HG03432 (cell line): ENCODE measurements at regions not wholly inside any gene's neighbourhood (a gene's known extent, or its start where the extent isn't known, plus 50 kb on each side); places are given as distances from the start of the nearest gene placed in this dataset.

Experiments
- ATAC-seq: cut with Tn5 transposase; IDR thresholded peaks from one replicate; pipeline ENCODE4 v1.9.1; 2021; ENCODE audit warnings: mild to moderate bottlenecking, moderate library complexity; ENCODE audit not compliant: unreplicated experiment

DNA sequence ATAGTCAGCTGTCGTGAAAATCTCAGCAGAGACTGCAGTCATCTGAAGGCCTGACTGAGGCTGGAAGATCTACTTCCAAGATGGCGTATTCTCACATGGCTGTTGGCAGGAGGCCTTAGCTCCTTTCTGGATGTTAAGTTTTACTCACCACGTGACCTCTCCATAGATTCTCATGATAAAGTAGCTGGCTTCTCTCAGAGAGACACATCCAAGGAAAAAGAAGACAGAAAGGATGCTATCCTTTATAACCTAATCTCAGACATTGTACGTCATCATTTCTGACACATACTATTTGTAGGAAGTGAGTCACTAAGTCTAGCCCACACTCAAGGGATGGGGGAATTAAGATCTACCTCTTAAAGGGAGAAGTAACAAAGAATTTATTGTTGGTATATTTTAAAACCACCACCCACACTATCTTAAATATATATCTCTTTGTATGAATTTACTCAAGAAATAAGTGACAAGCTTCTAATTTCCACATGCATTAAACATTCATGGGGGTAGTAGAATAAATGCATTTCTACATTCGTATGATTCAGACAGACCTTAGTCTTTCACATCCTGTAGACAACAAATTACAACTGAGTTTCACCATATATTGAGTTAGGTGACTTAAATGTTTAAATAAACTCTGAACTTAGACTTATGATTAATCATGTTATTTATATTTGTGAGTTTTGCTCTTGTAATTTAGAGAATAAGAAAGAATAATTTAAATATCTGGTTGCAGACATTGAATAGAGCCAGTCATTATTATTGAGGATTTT, 411.0 kb downstream of the LRIG3 start:
- no peak for ATAC-seq

DNA sequence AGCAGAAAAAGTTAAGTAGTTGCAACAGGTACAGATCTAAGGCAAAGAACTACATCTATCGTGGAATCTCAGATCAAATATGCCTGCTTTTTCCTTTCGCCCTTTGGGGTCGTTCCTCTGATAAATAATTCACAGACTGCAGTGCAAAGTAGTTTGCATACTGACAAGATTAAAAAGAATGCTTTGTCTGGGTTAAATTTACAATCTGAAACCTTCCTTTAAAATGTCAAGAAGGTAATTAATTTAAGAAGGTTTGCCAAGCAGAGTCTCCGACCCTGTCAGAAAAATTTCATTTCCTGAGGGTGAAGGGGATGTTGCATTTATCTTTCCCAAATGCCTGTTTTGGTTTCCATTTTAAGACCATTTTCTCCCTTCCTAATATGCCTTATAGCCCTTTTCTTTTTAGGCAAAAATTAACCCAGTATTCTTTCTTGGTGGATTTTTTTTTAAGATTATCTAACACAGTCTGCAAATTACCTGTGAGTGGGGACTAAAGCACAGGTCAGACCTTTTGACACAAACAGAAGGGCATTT, 406.9 kb downstream of the LRIG3 start:
- no peak for ATAC-seq

DNA sequence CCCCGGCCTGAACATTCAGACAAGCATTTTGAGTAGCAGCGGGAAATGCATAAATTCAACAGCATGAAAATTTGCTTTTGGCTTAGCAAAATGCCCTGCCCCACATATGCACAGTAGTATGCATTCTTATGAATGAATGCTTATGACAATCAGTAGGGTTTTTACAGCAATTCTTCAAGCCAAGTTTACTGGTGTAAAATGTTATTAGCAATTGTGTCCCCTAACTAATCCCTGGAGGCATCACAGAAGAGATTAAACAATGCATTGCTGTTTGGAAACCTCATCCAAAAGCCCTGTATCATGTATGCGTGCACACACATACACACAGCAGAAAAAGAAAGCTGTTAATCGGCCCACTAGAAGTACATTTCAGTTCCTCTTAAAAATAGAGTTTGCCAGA, 406.5 kb downstream of the LRIG3 start:
- no peak for ATAC-seq

DNA sequence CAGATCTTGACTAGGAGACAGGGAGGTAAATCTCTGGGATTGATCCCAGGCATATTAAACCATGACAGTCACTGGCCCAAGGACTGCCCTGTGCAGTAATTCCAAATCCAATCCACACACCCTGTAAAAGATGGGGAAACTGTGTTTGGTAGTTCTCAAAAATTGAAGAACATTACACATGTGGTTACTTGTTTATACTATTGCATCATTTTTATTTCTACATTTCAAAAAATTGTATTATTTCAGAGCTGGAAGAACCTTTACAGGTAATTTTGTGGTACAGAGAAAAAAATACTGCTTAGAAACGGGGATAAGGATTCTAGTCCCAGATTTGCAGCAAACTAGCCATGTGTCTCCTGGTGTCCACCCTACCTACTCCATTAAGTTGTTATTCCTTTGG, 400.5 kb downstream of the LRIG3 start:
- no peak for ATAC-seq

DNA sequence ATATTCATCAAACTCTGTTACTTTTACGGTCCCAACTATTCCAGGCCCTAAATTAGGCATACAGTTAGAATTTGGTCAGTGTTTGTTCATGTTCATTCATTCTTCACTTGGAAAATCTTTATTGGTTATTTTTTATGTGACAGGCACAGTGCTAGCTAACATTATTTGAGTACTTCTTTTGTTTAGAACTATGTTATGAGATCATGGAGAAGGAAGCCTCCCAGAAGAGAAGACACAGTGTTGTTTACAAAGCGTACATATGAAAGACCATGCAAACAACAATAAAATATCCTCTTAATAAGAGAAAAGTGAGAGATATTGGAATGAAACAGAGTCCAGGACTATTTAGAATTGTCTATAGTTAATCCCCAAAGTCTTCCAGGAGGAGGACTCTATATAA, 399.2 kb downstream of the LRIG3 start:
- no peak for ATAC-seq

DNA sequence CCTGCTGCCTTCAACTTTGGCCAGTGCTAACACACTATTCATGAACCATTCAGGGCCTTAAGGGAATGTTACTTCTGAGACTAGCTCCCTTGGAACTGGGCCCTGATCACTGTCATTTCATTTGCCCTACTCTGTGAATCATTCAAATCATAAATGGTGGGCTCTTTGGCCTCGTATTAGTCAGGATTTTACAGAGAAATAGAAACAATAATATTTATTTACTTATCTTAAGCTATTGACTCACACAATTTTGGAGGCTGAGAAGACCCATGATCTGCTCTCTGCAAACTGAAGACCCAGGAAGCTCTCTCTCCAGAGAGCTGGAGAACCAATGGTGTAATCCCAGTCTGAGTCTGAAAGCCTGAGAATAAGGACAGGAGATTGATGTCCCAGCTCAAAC, 398.5 kb downstream of the LRIG3 start:
- ATAC-seq = no peak

DNA sequence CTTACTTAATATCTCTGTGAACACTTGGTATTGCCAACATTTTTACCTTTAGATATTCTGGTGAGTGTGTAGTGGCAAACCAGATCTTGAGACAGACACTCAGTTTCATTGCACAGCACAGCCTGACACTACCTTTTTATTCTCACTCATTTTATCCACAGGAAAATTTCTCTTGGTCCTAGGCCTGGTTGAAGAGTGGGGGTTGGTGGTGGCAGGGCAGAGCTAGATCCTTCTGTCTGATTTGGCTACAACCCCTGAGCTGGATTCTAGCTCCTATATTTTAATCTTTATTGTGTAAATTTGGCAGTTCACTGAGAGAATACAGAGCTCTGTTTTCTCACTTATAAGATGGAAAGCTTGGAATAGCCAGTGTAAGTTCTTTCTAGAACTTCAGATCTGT, 396.9 kb downstream of the LRIG3 start:
- no peak for ATAC-seq

DNA sequence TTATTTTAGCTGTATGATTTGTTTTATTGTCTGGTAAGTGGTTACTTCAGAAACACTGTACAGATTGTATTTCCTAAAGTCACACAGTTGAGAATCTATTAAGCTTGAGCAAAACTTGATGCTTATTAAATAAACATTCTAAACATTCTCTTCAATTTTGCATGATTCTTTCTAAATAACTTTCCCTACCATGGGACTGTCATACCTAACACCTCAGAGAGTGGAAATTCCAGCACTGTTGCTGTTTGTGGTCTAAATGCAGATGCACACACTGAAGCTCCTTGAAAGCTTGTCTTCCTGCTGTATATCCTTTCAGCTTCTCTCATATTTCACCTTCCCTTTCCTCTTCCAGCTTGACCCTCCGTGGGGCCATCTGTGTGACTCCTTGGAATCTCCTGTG, 392.0 kb downstream of the LRIG3 start:
- no peak for ATAC-seq

DNA sequence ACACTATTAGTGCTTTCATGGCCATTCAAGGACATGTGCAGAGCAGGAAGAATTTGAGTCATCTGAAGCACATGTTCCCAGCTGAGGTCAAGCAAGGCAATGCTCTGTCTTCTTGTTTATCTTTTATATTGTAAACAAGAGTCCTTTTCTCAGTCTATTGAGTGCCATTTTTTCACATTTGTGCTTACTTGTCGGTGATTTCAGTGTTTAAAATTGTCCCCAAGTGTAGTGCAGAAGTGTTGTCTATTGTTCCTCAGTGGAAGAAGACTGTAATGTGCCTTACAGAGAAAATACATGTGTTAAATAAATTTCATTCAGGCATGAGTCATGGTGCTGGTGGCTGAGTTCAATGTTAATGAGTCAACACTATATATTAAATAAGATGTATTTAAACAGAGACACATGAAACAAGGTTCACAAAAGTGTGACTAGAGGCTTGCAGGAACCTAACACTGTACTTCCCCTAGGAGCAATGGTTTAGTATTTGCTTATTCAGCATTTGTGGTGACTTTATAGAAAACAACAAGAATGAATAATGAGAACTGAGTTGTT, 391.1 kb downstream of the LRIG3 start:
- no peak for ATAC-seq

DNA sequence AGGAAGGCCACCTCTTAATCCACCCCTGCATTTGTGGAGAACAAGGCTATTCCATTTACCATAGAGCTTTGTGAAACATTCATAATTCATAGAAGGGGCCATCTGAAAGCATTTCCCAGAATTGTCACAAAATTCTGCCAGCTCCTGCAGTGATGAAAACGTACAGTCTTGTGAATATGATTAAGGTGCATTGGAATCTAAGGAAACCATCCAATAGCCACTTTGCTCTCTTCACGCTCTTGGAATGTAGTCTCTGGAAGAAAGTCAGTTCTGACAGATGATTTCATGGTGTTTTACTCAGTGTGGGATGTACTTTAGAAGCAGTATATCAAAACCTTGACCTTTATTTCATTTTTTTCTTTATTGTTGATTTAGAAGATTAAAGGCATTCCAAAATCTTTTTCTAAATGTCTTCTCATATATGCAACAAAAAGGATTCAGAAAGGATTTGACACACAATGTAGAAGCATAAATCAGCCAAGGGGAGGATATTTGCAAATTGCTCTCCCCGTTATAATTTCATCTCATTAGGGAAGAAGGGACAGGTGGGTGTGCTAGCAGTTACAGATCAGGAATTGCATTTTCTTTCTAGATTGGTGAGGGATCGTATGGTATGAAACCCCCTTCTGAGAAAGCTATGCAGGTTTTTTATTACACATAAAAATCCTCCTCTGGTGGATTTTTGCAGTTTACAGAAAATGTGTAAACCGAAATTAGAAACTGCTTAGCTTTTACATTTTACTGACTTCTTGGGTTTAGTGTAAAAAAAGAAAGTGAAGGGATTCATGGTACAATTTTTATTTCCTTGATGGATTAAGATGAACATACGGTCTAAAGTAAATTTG, 390.2 kb downstream of the LRIG3 start:
- ATAC-seq = no peak

DNA sequence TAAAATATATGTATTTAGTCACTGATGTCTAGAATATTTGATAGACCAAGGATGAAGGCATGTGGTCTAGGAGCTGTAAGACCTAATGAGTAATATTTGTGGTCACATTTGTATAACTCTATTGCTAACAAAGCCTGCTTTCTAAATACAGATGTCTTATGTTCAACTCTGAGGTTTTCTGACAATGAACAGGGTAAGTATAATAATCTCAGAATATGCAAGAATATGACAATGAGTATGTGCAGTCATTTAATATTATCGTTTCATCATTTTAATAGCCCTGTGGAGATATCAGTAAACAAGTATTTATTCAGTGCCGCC, 389.6 kb downstream of the LRIG3 start:
- no peak for ATAC-seq

DNA sequence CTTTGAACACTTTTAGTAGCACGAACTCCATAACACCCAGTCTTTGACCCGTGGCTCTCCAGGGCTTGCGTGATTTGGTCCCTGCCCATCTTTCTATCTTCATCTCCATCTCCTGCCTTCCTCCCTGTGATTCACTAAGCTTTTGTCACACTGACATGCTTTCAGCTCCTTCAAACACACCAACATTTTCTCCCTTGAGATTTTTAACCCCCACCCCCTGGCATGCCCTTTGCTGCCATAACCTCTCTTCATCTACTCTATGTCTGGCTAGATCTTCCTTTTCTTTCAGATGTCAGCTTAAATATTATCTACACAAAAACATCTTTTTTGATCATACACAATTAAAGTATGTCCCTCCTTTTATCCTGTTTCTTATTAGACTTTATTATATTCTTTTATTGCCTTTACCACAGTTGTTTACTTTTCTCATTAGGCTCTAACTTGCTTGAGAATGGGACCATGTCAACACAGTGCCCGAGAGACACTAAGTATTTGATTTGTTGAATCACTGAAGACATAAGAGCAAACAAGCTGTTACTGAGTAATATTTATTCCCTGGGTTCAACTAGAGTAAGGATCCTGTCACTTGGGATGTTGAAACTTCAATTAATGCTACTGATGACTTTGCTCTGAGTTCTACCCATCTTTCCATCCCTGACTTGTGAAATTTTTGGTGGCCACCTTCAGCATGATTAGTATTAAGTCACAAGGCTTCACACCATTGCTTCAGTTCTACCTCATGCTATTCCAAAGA, 387.3 kb downstream of the LRIG3 start:
- ATAC-seq = no peak

DNA sequence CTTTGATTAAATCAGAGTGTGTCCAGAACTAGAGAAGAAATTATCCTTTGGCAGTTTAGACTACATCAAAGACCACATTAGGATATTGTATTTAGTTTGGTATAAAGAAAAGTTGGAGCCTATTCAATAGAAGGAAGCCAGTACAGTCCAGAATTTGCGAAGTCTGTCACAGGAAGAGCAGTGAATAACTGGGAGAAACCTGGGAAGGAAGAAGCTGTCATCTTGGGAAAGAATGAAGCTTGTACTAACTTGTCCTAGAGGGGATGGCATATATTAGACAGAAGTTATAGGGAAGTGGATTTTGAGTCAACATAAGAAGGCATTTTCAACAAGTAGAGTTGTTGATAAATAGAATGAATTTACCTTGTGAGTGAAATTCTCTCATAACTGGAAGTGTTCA, 386.7 kb downstream of the LRIG3 start:
- no peak for ATAC-seq

DNA sequence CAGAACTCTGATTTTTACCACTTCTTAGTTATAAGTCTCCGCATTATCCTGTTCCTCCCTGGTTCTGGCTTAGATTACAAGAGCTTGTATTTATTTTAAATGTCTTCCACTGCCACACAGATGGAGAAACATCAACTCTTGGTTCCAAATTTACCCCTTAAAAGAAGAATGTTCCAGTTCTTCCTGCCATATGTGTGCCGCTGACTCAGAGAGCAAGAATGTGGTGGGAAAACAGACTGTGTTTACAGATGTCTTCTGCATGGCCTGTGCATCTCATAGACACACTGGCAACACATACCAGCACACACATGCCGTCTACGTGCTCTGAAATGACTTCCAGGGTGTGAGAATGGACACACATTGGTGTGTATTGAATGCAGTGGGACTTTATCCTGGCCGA, 383.0 kb downstream of the LRIG3 start:
- no peak for ATAC-seq

DNA sequence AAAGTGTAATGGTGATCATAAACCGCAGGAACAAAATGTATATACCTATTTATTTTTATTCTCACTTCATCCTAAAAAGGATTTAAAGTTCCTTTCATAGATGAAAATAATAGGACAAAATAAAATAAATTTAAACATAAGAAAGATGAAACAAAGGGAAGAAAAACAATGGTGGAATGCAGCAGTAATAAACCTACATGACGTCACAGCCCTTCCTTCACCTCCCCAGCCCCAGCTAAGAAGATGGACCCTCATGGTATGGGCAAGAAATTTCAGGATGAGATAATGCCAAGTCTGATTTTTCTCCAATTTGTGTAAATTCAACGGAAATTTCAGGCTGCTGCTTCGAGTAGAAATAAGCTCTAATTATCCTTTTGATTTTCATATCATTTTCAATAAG, 381.0 kb downstream of the LRIG3 start:
- no peak for ATAC-seq

DNA sequence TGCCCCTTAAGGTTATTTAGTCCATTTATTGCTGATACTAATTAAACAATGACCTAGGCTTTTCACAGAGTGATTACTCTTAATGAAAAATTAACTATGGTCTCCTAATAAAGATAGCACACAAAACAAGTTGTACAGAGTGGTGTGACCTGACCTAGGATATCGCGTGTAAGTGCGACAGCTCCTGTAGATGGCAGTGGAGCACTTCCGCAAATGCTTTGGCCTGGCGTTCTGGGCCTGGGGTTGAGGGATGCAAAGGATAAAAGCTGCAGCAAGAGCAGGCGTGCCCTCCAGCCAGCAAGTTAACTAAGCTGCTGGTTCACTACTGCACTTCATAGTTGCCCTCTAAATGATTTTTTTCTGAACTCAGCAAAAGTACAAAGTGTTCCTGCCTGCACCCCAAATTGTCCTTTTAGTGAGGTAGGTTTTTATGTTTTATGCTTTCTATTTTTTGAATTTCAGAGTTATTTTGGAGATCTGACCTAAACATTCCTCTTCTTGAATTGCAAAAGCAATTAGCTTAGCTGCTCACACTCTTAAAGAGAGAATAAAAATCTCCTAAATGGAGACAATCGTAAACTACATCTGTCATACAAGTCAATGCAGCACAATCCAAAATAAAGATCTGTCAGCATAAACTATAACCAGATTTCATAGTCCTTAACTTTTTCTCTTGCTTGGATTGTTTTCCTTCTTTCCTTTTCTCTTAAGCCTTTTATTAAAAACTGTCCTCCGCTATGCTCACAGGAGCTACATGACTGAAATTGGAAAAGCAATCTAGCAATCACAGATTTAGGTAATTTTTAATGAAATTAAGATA, 379.6 kb downstream of the LRIG3 start:
- ATAC-seq = peak; percentile 91

DNA sequence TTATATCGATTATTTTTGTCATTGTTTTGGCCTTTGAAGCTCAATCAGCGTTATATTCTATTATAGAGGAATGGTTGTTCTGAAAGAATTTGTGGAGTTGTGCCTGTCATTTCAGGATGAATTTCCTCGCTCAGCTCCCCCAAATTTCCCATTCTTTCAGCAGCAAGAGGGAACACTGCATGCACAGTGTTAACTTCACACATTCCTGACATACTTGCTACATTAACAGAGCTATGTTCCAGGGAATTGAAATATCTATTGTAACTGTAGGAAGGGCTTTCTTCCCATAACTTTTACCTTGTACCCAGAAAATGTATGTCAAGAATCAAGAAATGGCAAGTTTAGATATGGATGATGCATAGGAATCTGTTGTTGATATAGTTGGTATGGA, 379.0 kb downstream of the LRIG3 start:
- no peak for ATAC-seq

DNA sequence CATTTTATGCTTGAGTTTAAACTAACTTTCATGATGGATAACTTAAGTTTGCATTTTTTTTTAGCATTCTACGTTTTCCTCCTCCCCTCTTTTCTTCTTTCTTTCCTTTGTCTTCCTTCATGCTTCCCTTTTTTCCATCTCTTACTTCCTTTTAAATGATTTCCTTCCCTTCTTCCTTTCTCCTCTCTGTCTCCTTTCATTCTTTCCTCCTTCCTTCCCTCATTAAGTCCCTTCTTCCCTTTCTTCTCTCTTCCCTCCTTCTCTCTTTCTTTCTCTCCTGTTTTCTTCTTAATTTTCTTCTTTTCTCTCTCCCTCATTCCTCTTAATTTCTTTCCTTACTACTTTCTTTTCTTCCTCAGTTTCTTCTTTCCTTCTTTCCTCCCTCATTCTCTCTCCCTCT, 376.0 kb downstream of the LRIG3 start:
- ATAC-seq = no peak

DNA sequence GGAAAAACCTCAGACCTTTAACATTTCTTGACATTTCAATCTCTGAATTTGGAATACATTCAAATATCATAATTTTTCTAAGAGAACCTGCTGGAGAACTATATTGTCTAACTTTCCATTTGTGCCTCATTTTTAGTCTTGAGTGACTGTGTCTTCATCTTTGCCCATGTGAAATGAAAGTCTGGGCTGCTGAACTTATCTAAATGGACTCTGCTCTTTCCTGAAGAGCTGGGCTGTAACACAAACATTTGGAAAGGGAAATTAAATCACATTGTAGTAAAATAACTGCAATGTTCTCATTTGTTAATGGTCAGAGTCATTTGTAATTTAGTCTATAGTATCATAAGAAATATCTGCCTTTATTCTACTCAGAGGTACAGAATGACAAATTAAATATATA, 373.1 kb downstream of the LRIG3 start:
- ATAC-seq = no peak

DNA sequence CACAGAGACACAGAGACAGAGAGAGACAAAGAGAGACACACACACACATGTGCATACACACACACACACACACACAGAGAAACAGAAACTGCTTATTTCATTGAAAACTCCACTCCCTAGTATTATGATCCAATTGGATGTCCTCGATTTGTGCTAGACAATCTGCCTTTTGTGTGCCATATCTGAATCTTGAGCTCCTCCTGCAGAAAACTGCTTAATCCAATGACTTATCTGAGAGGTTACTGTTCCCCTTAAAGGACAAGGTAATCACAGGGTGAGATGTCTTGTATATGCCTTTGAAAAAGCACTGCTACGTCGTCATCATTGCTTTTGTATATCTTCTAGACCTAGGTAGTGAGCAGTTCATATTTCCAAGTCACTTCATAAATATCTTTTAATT, 371.5 kb downstream of the LRIG3 start:
- ATAC-seq = no peak
